ENCODE measurements at regions not wholly inside any gene's neighbourhood (a gene's known extent, or its start where the extent isn't known, plus 50 kb on each side); places are given as distances from the start of the nearest gene placed in this dataset.
A peak's percentile ranks its signal among the peaks of the same experiment; 100 is the strongest.

DNA sequence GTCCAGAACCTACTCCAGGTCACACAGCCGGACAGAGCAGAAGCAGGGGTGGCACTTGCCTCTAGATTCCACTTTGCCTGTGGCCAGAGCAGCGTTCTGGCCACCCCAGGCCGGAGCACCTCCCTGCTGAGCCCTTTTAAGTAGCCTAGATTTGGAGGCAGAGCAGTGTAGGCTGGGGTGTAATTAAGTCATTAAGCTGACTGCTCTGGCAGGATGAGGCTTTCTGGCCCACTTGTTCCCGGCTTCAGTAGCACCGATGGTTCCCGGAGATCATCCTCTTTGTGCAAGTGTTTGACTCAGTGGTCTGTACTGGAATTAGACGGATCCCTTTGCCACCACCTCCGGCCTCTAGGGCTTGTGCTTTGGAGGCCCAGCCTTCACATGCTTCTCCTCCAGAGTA, 281.9 kb upstream of the ANKRD55 start:
- H3K9me3 Mint-ChIP-seq, result no peaks in the 10 kb centered on the region
- H3K36me3 Mint-ChIP-seq, result no peaks in the 10 kb centered on the region
- peaks cover 0 to 3% (median 0%) of the 10 kb centered on the region in 5 donors for H3K27me3 Mint-ChIP-seq
- no peak overlapping the region for H3K27ac Mint-ChIP-seq
- ATAC-seq (no peak), DNase-seq (no peak)
- no peak overlapping the region for H3K4me3 Mint-ChIP-seq
- POLR2A ChIA-PET, result no interaction called here
- peaks cover 8 to 21% (median 12%) of the 10 kb centered on the region in 4 donors for H3K4me1 Mint-ChIP-seq

DNA sequence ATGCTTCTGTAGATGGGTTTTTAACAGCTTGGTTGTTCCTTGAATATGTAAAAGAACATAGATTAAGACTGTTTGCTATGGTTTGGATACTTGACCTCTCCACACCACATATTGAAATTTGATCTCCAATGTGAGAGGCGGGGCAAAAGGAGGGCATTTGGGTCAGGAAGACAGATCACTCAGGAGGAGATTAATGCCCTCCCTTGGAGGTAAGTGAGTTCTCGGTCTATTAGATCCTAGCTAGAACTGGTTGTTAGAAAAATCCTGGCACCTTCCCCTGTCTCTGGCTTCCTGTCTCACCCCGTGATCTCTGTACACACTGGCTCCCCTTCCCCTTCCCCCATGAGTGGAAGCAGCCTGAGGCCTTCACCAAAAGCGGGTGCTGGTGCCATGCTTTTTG, 281.1 kb upstream of the ANKRD55 start:
- Mint-ChIP-seq H3K27ac (no peak overlapping the region), H3K4me1 (peaks cover 8 to 21% (median 12%) of the 10 kb centered on the region in 4 donors), H3K36me3 (no peaks in the 10 kb centered on the region), H3K4me3 (no peak overlapping the region), H3K27me3 (peaks cover 0 to 3% (median 0%) of the 10 kb centered on the region in 5 donors), H3K9me3 (no peaks in the 10 kb centered on the region)
- ATAC-seq (no peak), DNase-seq (no peak)
- POLR2A ChIA-PET, result no interaction called here

DNA sequence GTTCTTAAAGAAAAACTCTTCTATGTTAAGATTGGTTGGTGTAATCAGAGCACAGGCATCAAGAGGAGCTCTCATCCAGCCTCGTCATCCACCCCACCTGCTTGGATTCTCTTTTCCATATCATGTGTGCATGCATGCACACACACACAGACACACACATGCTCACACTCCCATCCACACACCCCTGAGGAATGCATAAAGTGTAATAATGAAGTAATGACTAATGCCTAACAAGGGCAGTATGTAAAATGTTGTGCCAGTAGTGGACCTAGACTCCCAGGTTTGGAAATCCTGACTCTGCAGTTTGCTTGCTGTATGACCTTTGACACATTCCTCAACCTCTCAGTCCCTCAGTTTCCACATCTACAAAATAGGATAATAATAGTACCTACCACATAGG, 280.0 kb upstream of the ANKRD55 start:
- POLR2A ChIA-PET, result no interaction called here
- H3K9me3 Mint-ChIP-seq, result no peaks in the 10 kb centered on the region
- DNase-seq, result no peak
- peaks cover 0 to 3% (median 0%) of the 10 kb centered on the region in 5 donors for H3K27me3 Mint-ChIP-seq
- H3K4me1 Mint-ChIP-seq, result peaks cover 8 to 21% (median 12%) of the 10 kb centered on the region in 4 donors
- no peak for ATAC-seq
- H3K27ac Mint-ChIP-seq, result peak overlapping the region in 1 of 10 donors; percentile 15
- H3K36me3 Mint-ChIP-seq, result no peaks in the 10 kb centered on the region
- H3K4me3 Mint-ChIP-seq, result no peak overlapping the region

DNA sequence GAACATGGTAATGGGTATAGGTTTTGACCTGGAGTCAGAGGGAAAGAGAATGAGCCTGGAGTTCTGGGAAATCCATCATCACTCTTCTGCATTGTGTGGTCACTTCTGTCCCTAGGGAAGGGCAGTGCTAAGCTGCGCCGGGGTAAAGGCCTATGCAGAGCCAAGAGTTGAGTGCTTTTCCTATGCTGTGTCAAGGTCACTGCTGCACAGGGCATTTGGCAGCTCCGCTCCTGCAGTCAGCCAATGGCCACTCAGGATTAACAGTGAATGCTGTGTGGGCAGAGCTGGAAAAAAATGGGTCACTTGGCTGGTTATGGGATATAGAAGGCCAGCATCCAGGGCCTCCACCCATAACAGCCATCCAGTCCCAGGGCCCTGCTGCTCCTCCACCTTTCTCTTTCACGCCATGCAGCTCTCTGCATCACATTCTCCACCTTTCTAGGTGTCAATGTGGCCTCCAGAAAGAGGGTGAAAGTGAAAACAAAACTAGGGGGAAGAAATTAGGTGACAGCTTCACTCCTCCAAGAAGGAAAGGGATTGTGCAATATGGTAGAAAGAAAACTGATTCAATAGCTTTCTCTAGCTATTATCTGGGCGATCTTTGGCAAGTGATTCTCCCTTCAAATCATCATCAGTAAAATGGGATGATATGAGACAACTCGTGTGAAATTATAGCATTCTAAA, 279.3 kb upstream of the ANKRD55 start:
- DNase-seq (no peak), ATAC-seq (no peak)
- POLR2A ChIA-PET, result no interaction called here
- Mint-ChIP-seq H3K27me3 (no peaks in the 10 kb centered on the region), H3K4me3 (no peak overlapping the region), H3K4me1 (peaks cover 3 to 16% (median 8%) of the 10 kb centered on the region in 4 donors), H3K36me3 (no peaks in the 10 kb centered on the region), H3K27ac (no peak overlapping the region), H3K9me3 (no peaks in the 10 kb centered on the region)

DNA sequence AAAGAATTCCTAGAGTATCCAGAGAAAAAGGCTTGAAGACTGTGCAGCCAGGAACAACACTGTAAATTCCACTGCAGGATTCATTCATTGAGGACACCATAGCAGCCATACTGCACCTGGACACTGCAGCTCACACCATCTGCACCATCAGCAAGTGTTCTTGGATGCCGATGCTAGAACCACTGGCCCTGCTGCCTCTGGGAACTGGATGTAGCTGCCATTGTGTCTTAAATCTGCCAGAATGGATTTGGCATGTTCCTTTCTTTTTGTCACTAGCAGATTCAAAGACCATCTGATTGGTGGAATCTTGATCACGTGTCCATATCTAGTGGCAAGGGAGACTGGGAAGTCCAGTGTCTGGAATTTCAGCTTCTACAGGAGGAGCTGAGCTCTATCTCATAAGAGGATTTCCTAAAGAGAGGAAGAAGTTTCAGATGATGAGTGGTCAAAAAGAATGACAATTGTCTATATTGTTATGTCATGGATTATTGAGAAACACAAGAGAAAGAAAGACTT, 278.3 kb upstream of the ANKRD55 start:
- DNase-seq (no peak), ATAC-seq (no peak)
- peaks cover 0 to 10% (median under 1%) of the 10 kb centered on the region in 4 donors for H3K4me1 Mint-ChIP-seq
- no peaks in the 10 kb centered on the region for H3K36me3 Mint-ChIP-seq
- POLR2A ChIA-PET, result no interaction called here
- no peak overlapping the region for H3K4me3 Mint-ChIP-seq
- no peaks in the 10 kb centered on the region for H3K9me3 Mint-ChIP-seq
- no peak overlapping the region for H3K27ac Mint-ChIP-seq
- no peaks in the 10 kb centered on the region for H3K27me3 Mint-ChIP-seq

DNA sequence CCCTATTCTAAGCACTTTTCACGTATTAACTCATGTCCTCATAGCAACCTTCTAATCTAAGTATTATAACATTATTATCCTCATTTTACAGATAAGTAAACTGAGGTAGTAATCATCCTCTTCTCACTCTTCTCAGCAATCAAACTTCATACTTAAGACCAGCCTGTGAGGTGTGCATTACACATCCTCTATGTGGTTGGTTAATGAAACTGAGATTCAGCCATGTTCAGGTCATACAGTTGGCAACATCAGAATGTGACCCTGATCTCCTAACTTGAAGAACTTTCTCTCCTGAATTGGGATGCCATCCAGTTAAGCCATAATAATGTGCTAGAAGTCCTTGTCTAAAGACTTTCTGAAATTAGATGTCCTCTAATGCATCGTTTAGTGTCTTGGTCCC, 275.1 kb upstream of the ANKRD55 start:
- no peak for ATAC-seq
- no peak for DNase-seq
- no peak overlapping the region for H3K27ac Mint-ChIP-seq
- no peak overlapping the region for H3K4me3 Mint-ChIP-seq
- peaks cover 0 to 8% (median 0%) of the 10 kb centered on the region in 4 donors for H3K4me1 Mint-ChIP-seq
- POLR2A ChIA-PET, result no interaction called here
- peaks cover 0 to 11% (median 0%) of the 10 kb centered on the region in 9 donors for H3K9me3 Mint-ChIP-seq
- no peaks in the 10 kb centered on the region for H3K27me3 Mint-ChIP-seq
- H3K36me3 Mint-ChIP-seq, result no peaks in the 10 kb centered on the region

DNA sequence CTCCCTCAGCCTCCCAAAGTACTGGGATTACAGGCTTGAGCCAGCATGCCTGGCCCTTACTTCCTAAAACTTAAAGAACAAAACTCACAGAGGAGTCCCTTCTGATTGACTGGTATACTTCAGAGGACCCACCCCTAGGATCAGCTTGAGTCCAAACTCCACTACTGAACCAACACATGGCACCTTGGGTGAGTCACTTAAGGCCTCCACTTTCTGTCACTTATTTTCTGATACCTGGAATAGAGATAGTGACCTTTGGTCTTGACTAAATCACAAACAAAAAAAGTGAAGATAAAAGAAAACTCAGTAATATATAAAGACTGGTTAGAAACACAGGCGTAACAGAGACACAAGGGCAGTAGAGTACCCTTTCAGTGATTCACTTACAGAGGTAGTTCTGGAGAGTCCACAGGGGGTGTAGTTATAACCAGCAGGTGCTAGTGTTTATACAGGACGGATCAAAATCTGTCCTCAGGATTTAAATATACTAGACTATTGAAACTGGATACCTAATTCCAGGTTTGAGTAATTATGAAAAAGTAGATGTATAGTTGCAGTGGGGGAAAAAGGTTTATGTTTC, 274.3 kb upstream of the ANKRD55 start:
- no peak for DNase-seq
- no peak for ATAC-seq
- peak overlapping the region in 1 of 10 donors; percentile 59 for H3K27ac Mint-ChIP-seq
- H3K27me3 Mint-ChIP-seq, result no peaks in the 10 kb centered on the region
- peaks cover 0 to 2% (median 0%) of the 10 kb centered on the region in 4 donors for H3K4me1 Mint-ChIP-seq
- peaks cover 0 to 11% (median 0%) of the 10 kb centered on the region in 9 donors for H3K9me3 Mint-ChIP-seq
- no peak overlapping the region for H3K4me3 Mint-ChIP-seq
- POLR2A ChIA-PET, result no interaction called here
- H3K36me3 Mint-ChIP-seq, result no peaks in the 10 kb centered on the region

DNA sequence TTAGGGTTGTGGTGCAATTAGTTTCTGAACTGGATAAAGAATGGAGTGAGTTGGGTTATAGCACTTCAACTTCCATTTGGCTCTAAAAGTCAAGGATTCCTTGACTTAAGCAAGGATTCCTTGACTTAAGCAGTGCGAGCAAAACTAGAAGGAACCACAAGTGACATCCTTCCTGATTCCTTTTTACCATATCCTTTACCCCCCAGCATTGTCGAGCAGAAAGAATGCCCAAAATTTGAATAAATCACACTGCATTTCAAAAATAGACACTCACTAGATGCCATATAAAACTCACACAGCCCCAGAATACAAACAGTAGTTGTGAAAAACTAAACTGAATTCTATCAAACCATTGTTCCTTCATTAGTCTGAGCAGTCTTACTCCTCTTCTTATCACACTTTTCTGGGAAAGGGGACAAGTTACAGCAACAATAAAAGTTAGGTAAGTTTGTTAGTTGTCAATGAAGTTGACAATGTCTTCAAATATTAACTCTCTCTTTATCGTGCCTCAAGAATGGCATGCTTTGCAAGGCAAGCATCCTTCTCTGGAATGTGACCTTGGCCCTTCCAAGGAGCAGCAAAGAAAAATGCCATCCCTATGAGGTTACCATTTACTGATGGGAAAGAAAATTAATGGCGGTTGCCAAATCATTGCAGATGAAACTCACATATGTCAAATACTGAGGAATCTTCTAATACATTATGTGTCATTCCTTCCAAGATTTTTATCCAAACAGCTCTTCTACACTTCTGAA, 273.3 kb upstream of the ANKRD55 start:
- H3K36me3 Mint-ChIP-seq, result no peaks in the 10 kb centered on the region
- DNase-seq, result no peak
- H3K27me3 Mint-ChIP-seq, result no peaks in the 10 kb centered on the region
- no peak for ATAC-seq
- peaks cover 0 to 13% (median 5%) of the 10 kb centered on the region in 4 donors for H3K4me1 Mint-ChIP-seq
- H3K27ac Mint-ChIP-seq, result no peak overlapping the region
- H3K4me3 Mint-ChIP-seq, result no peak overlapping the region
- peaks cover 0 to 11% (median 0%) of the 10 kb centered on the region in 9 donors for H3K9me3 Mint-ChIP-seq
- POLR2A ChIA-PET, result no interaction called here

DNA sequence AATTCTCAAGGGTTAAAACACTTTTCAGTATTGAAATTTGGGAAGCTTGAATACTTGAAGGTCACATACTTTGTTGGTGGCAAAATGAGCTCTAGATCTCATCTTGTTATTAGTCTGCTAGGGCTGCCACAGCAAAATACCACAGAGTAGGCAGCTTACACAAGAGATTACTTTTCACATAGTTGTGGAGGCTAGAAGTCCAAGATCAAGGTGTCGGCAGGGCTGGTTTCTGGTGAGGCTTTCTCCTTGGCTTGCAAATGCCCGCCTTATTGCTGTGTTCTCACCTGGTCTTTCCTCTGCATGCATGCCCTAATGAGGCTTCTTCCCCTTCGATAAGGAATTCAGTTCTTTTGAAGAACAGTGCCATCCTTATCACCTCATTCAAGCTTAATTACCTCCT, 270.8 kb upstream of the ANKRD55 start:
- peaks cover 0 to 11% (median 0%) of the 10 kb centered on the region in 9 donors for H3K9me3 Mint-ChIP-seq

DNA sequence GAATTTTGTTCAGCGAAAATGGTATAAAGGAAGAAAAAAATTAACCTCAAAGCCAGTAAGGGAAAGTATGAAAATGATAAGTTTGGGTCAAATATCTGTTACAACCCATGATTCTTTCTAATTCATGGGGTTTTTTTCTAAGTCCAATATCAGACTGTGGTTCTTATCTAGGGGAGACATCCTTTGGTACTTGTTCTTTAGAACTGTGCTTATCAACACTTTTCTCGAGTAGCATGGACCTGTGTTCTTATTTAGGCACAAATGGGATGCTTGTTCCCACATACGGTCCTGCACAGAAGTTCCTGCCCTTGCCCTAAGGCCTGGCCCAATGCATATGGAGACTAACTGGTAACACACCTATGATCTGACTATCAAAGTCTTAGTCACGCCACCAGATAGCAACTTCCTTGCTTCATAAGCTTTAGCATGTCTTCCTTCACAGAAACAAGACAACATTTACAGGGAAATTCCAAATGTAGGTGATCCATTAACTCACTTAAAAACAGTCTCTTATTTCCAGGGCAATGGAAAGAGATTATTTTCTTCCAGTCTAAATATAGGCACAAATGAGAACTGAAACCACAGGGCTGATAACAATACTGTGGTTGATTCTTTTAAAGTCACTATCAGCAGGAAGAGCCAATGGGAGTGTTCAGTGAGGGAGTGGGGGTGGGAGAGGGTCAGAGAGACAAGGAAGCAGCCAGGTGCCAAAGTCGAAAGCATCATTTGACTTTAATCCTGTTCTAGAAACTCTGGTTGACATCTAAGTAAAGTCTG, 268.8 kb upstream of the ANKRD55 start:
- Mint-ChIP-seq H3K27me3 (no peaks in the 10 kb centered on the region), H3K9me3 (peaks cover 0 to 11% (median 0%) of the 10 kb centered on the region in 9 donors), H3K4me3 (peak overlapping the region in 2 of 10 donors; percentile 2 to 15), H3K4me1 (peaks cover 0 to 16% (median 6%) of the 10 kb centered on the region in 4 donors), H3K36me3 (no peaks in the 10 kb centered on the region), H3K27ac (peak overlapping the region in 2 of 10 donors; percentile 36 to 58)
- DNase-seq (no peak), ATAC-seq (no peak)
- POLR2A ChIA-PET, result no interaction called here

More for the DNA sequence above, 270.8 kb upstream of the ANKRD55 start:
- Mint-ChIP-seq H3K27me3 (no peaks in the 10 kb centered on the region), H3K4me1 (peaks cover 0 to 15% (median 5%) of the 10 kb centered on the region in 4 donors), H3K36me3 (no peaks in the 10 kb centered on the region), H3K4me3 (no peak overlapping the region), H3K27ac (no peak overlapping the region)
- POLR2A ChIA-PET, result no interaction called here
- no peak for ATAC-seq
- DNase-seq, result no peak

DNA sequence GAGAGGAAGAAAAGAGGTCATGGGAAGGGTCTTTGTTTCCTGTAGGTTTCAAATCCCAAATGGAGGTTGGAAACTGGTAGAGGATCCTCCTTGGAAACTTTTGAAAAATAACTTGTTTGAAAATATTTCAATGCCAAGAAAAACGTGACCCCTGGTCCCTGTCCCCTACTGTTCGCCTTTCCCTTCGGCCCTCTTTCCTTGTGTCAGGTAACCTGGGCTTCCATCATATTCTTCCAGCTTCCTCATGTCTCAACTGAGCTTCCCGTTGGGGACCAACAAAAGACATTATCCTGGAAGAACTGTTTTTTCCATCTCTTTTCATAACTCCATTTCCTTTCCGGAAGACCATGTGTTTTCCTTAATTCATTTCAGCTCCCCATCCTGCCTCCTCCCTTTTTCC, 266.8 kb upstream of the ANKRD55 start:
- peaks cover 3 to 21% (median 11%) of the 10 kb centered on the region in 4 donors for H3K4me1 Mint-ChIP-seq
- POLR2A ChIA-PET, result no interaction called here
- no peaks in the 10 kb centered on the region for H3K27me3 Mint-ChIP-seq
- peaks cover 0 to 10% (median 0%) of the 10 kb centered on the region in 9 donors for H3K9me3 Mint-ChIP-seq
- DNase-seq, result no peak
- H3K36me3 Mint-ChIP-seq, result no peaks in the 10 kb centered on the region
- no peak for ATAC-seq
- H3K27ac Mint-ChIP-seq, result peak overlapping the region in 1 of 10 donors; percentile 33
- H3K4me3 Mint-ChIP-seq, result no peak overlapping the region

DNA sequence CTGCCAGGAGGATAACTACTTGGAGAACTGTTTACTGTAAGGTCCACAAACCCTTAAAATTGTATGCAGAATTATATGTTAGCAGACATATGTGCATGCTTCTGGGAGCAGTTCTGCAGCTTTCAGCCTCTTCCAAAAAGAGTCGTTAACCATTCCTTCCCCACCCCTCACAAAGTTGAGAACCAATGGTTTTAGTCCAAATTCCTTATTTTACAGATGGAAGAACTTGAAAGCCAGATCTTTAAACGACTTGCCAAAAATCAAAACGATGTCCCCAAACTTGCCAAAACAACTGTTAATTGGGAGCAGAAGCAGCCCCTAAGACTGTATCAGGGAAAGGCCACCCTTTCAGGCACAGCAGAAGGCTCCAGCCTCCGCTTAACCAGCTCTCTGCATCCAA, 266.4 kb upstream of the ANKRD55 start:
- ATAC-seq, result no peak
- Mint-ChIP-seq H3K4me3 (no peak overlapping the region), H3K27ac (no peak overlapping the region), H3K36me3 (no peaks in the 10 kb centered on the region), H3K27me3 (no peaks in the 10 kb centered on the region), H3K9me3 (peaks cover 0 to 6% (median 0%) of the 10 kb centered on the region in 9 donors), H3K4me1 (peaks cover 3 to 22% (median 11%) of the 10 kb centered on the region in 4 donors)
- no peak for DNase-seq
- POLR2A ChIA-PET, result no interaction called here
